Stimulated activated CD4-positive, alpha-beta T cell treated with anti-CD3 and anti-CD28 coated beads, Interleukin-15, amount 100 ng/mL, for 24 hours (primary cell): ENCODE measurements at regions not wholly inside any gene's neighbourhood (a gene's known extent, or its start where the extent isn't known, plus 50 kb on each side); places are given as distances from the start of the nearest gene placed in this dataset.
"Not testable (repeated sequence)": the region's sequence is repeated elsewhere in the genome, so short reads cannot be mapped to it uniquely, and the experiment has no call there.

ENCODE experiments used
- DNase-seq: peaks from one replicate; pipeline ENCODE4 v3.0.0-alpha.2; 2020

- DNase-seq: no peak
Observed at GRCh38 chr10:83522456-83522855, 616.9 kb upstream of the GHITM start.

DNA sequence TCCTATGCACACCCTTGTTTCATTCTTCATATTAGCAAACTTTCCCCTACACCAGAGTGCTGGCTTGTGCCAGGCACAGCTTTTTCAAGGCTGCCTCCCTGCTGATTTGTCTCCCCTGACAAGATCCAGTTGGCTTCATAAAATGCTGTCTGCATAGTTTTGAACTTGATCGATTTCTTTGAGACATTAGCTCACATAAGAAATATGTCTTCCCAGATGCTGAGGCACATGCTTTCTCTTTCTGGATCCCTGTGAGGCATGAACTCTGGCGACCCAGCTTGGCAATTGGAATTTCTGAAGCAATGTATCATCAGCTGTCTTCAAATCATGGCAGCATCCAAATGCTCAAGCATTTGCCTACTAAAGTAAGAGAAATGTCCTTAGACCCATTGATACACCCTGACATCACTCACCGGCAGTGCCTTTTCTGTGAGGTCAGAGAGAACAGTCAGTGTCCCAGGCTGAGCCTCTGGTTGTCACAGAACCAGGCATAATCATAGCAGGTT is 616.4 kb upstream of the GHITM start:
- no peak for DNase-seq

DNA sequence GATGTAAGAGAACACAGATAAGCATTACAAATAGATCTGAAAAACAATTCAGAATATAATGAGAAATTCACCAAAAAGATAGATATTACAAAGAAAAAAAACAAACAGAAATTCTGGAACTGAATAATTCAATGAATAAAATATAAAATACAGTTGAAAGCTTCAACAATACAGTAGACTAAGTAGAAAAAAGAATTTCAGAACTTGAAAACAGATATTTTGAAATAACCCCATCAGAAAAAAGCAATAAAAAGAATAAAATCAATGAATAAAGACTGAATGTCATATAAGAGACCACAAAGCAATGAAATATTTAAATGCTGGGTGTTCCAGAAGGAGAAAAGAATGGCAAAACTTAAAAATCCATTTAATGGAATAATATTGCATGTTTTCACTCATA is 611.4 kb upstream of the GHITM start:
- DNase-seq: no peak

DNA sequence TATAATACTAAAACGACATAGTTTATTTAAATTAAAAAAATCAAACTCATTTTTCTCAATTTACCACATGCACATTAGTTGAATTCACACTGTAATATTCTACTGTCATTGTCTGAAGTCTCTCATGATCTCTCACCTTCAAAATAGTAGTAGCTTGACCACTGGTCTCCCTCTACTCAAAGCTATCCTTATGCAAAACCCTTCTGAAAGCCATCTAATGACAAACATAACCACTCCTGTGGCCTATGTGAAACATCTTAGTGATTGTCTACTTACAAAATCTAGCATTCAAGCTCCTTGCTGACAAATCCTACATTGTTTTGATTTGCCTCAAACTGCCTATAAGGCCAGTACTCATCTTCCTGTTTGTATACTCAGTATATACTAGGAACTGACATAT is 606.0 kb upstream of the GHITM start:
- no peak for DNase-seq

DNA sequence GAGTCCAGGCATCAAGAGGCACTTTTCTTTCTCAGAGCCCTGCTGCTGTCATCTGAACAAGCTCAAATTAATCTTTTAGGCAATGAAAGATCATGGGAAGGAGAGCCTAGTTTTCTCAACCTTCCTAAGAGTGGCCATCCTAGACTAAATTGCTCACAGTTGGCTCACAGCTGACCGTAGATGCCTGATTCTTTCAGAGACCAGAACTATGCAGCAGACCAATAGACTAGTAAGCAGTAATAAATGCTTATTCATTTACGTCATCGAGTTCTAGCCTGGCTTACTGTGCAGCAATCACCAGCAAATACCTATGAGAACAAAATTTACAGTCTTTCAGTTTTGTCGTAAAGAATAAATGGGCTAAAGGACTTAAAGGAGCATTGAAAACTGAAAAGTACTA is 602.9 kb upstream of the GHITM start:
- DNase-seq: no peak

GRCh38 chr10:83538047-83538446 is 601.3 kb upstream of the GHITM start:
- DNase-seq: no peak

GRCh38 chr10:83539528-83540308 is 599.6 kb upstream of the GHITM start:
- DNase-seq: no peak

DNA sequence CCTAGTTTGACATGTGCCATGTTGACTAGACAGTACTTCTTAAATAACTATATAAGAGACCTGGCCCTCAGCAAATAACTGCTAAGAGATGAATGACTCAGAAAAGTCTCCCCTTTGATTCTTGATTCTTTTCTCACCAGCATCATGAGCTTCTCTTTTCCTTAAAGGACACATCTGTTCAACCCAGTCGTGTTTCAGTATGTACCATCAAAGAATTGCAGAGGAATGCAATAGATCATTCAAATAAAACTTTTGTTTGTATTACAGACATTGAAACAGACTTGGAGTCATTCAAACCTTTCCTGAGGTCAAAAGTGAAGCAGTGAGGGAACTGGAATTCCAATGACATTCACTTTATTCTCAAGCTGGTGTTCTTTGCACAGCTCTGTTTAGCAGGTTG is 598.3 kb upstream of the GHITM start:
- no peak for DNase-seq

GRCh38 chr10:83542774-83543411 is 596.4 kb upstream of the GHITM start:
- DNase-seq: no peak

DNA sequence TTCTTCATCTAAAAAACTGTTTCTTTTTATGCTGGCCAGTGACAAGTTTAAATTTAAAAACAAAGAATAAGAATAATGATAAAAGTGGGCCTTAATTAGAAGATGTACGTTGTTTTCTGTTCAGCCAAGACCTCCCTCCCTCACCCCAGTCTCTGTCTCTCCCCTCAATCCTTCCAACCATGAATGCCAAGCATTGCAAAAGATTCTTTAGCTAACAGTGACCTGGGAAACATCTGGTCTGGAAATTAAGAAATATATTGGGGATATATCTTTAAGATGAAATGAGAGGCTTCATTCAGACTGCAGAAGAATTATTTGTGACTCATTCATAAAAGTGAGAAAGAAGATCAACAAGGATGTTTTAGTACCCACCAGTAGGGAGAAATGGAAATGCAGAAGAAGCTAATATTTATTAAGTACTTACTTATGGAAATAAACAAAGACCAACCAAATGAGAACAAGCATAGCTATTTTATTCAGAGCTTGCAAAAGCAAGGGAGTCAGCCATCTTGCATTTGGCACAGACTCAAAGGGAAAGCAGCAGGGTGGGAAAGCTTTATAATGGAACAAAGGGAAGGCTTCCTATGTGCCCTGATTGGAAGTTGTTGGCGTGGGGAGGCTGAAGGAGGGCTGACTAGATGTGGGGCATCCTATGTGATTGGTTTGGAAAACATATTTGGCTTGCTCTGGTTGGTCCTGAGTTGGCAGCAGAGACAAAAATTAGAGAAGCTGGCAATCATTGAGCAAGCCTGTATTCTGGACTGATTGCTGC is 595.4 kb upstream of the GHITM start:
- DNase-seq: no peak

DNA sequence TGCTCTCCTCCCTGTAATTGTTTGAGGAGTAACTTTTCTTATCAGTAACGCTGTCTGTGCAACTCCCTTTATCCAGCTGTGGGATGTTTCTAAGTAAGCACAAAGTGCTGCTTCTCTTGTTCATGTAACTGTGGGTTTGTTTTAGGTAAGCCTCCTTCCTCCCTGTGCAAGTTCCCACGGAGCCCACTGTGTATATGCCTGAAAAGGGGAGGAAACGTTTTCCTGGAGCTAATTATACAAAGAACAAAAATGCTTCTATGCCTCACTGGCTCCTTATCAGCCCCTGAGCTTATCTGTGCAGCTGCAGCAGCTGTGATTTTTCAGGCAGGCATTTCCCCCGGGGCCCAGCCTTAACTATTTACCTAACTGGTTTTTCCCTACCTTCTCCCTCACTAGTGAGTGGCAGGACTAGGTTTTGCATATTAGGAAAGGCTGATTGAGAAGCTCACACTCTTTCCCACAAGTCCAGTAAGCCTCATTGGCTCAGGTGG is 593.4 kb upstream of the GHITM start:
- no peak for DNase-seq

GRCh38 chr10:83551190-83551589 is 588.1 kb upstream of the GHITM start:
- not testable (repeated sequence) for DNase-seq

- DNase-seq: no peak
Observed at GRCh38 chr10:83553366-83553765, 585.9 kb upstream of the GHITM start.

- no peak for DNase-seq
Observed at GRCh38 chr10:83555264-83555663, 584.0 kb upstream of the GHITM start.

DNA sequence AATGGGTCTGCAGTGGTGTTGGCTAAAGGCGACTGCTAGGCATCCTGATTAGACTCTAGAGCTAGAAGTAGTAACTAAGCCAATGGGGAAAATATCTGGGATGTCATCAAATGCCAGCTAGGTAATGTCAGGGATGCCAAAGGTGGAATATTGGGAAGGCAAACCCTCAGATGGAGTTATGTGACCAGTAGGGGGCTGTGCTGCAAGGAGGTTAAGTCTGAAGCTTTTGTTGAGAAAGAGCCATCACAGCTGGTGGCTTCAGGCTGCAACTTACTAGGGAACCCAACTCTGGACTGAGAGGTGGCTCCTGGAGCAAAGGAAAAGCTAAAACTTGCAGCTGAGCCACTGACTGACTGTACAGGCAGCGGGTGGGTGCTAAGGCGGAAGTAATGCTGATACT is 576.9 kb upstream of the GHITM start:
- DNase-seq: no peak

DNA sequence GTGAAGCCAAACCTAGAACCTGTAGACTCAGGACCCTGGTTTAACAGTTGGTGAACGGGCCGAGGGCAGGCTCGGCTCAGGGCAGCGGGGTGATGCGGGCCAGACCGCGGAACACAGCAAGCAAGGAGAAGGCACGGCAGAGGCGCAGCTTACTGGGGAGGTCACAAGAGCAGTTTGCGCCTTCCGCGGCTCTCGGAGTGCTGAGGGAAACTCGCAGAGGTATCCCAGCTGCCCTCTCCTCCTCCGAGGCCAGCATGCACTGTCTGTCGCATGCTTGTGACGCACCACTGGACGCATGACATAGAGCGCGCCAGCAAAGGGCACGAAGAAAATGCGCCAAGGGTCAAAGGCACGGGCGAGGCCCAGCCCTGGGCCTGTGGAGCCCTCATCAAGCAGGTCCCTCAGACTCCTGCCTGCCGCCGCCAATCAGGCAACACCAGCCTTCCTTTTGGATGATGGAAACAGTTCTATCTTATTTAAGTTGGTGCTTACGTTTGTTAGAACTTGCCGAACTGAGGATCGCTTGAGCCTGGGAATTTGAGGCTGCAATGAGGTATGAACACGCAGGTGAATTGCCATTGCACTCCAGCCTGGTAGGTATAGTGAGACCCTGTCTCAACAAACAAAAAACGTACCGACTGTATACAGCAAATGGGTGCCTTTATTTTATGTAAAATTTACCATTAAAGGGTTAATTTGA is 574.3 kb upstream of the GHITM start:
- DNase-seq: no peak

DNA sequence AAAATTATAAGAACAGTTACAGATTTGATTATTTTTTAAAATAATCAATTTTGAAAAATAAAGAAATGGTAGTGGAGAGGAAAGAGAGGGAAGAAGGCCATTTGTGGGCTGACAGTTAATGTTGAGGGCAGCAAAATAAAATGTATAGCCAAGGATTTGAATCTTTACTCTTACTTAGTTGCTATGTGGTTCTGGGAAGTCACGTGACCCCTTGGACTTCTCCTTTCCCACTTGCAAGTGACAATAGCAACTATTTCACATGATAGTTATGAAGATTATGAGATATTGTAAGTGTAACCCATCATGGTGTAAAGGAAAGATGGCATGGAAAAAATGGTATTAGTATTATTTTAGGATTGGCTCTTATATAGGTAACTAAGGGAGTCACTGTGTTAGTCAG is 567.3 kb upstream of the GHITM start:
- DNase-seq: no peak

DNA sequence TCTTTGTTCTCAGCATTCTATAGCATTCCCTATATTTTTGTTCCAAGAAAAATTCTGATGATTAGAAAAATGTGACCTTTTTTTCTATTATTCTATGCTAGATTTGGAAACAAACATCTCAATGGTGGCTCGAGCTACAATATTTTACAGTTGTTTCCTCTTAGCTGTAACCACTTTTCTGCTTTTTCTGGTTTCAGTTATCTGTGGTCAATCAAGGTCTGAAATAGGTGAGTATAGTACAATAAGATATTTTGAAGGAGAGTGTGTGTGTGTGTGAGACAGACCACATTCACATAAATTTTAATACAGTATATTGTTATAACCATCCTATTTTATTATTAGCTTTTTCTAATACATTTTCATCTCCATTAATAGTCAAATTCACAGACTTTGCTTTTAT is 564.5 kb upstream of the GHITM start:
- DNase-seq: no peak

DNA sequence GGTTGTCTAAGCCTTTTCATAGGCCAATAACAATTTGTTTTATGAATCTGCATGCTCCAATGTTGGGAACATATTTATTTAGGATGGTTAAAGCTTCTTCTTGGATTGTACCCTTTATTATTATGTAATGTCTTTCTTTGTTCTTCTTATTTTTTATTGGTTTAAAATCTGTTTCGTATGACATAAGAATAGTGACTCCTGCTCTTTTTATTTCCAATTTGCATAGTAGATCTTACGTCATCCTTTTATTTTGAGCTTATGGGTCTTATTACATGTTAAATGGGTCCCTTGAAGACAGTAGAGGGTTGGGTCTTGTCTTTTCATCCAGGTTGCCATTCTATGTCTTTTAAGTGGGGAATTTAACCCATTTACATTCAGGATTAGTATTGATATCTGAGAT is 561.9 kb upstream of the GHITM start:
- DNase-seq: no peak

GRCh38 chr10:83580373-83581012 is 558.8 kb upstream of the GHITM start:
- no peak for DNase-seq

GRCh38 chr10:83582407-83583095 is 556.8 kb upstream of the GHITM start:
- DNase-seq: no peak

DNA sequence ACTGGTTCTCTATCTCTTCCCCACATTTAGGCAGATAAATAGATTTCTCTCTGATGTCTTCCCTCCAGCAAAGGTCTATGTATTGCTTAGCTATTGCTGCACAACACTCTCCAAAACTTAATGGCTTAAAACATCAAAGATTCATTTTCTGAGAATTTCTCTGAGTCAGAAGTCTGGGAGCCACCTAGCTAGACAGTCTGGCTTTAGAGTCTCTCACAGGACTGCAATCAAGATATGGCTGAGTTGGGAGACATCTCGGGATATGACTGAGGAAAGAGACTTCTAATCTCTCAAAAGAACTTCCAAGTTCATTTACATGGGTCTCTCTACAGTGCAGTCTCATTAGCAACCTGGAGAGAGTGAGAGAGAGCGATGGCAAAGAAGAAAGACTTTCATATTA is 553.6 kb upstream of the GHITM start:
- no peak for DNase-seq
